BLaER1 (cell line): ENCODE measurements at regions not wholly inside any gene's neighbourhood (a gene's known extent, or its start where the extent isn't known, plus 50 kb on each side); places are given as distances from the start of the nearest gene placed in this dataset.
"Not testable (repeated sequence)": the region's sequence is repeated elsewhere in the genome, so short reads cannot be mapped to it uniquely, and the experiment has no call there.

Experiments used
- H3K27ac ChIP-seq: shearing (Covaris generic); formaldehyde crosslinking; 2 replicates; pipeline ENCODE4 v1.8.1; 2022
- H3K27me3 ChIP-seq: shearing (Covaris generic); formaldehyde crosslinking; 2 replicates; pipeline ENCODE4 v1.8.1; 2022
- H3K36me3 ChIP-seq: shearing (Covaris generic); formaldehyde crosslinking; 2 replicates; pipeline ENCODE4 v1.8.1; 2022
- H3K4me1 ChIP-seq: shearing (Covaris generic); formaldehyde crosslinking; 2 replicates; pipeline ENCODE4 v1.8.1; 2022
- H3K4me2 ChIP-seq: shearing (Covaris generic); formaldehyde crosslinking; 2 replicates; pipeline ENCODE4 v1.8.1; 2022
- H3K4me3 ChIP-seq: shearing (Covaris generic); formaldehyde crosslinking; 2 replicates; pipeline ENCODE4 v1.8.1; 2022
- H3K9ac ChIP-seq: shearing (Covaris generic); formaldehyde crosslinking; 2 replicates; pipeline ENCODE4 v1.8.1; 2022
- H3K9me3 ChIP-seq: shearing (Covaris generic); formaldehyde crosslinking; 2 replicates; pipeline ENCODE4 v1.8.1; 2022
- H4K20me1 ChIP-seq: shearing (Covaris generic); formaldehyde crosslinking; 2 replicates; pipeline ENCODE4 v1.8.1; 2022
- Cebpa-rat ChIP-seq: shearing (Covaris generic); IDR thresholded peaks from 2 replicates; pipeline ENCODE4 v1.8.1; 2022

DNA sequence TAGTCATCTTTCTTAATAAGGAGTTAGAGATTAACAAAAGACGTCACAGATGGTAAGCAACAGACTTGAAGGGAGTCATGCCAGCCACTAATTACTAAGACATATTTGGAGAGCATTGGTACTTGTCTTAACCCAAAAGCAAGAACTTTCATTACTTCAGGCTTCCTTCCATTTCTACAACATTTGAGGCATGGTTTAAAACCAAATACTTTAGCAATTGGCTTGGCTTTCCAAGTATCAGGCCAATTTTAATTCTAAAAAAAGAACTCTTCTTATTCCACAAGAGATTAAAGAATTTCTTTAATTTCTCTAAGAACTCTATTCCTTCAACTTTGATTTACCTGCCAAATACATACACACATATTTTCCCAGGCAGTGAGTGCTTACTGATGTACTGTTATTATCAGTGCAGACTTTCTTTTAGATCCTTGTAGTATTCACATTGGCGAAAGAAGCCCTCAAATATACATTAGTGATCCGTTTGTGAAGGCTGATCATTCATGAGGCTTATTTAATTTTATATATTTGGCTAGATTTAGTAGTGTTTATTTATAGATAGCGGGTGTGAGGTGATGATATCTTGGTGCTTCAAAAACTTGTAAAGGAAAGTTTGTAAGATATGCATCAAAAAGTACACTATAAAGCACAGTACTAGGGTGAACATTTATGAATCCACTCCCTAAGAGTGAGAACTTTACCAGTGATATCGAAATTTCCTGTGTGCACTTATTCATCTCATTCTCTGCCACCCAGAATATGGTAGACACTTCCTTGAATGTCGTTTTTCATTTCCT, 229.2 kb downstream of the MFSD1 start:
- Histone ChIP-seq H3K9ac (no peak overlapping the region), H3K4me1 (peaks cover 4% of the 10 kb centered on the region; the same call in 1 of the 2 replicates), H3K4me2 (no peak overlapping the region), H3K27me3 (no peaks in the 10 kb centered on the region), H3K36me3 (no peaks in the 10 kb centered on the region), H4K20me1 (no peaks in the 10 kb centered on the region), H3K4me3 (no peak overlapping the region), H3K9me3 (0 out of 2 replicates have a peak, but pooled peaks cover 7% of the 10 kb centered on the region), H3K27ac (no peak overlapping the region)
- no peak for TF ChIP-seq Cebpa-rat

DNA sequence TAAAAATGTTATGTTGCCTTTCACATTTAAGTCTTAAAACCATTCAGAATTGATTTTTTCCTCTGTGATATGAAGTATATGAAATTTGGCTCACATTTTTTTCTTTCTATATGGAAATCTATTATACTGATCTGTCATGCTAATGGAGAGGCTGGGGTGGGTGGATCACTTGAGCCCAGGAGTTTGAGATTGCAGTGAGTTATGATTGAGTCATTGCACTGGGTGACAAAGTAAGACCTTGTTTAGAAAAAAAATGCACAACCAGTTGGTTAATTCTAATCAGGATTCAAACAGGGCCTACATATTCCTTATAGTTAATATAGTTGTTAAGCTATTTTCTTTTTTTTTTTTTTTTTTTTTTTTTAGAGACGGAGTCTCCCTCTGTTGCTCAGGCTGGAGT, 230.5 kb downstream of the MFSD1 start:
- Histone ChIP-seq H3K27me3 (no peaks in the 10 kb centered on the region), H3K4me1 (peaks cover 6% of the 10 kb centered on the region), H3K27ac (no peak overlapping the region), H3K9me3 (no peaks in the 10 kb centered on the region), H3K36me3 (no peaks in the 10 kb centered on the region), H4K20me1 (no peaks in the 10 kb centered on the region), H3K4me2 (no peak overlapping the region), H3K4me3 (no peak overlapping the region), H3K9ac (no peak overlapping the region)
- TF ChIP-seq Cebpa-rat: no peak

DNA sequence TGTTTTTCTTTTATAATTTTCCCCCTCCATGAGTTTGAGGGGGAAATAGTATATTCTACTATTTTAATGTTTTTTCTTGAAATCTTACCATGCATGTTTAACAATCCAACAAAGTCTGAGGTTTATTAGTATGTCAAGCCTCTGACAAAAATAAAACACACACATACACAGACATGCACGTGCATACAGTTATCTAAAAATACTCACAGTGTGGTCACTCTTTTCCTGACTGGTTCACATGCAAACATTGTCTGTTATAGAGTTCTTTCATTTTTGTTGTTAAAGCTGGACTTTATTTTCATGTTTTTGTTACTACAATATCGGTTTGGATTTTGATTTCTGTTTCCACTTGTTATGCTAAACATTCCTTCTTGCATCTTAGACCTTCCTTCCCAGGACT, 236.6 kb downstream of the MFSD1 start:
- H3K9ac ChIP-seq: no peak overlapping the region
- H4K20me1 ChIP-seq: no peaks in the 10 kb centered on the region
- no peaks in the 10 kb centered on the region for H3K36me3 ChIP-seq
- no peak overlapping the region for H3K4me3 ChIP-seq
- peaks cover 7% of the 10 kb centered on the region for H3K9me3 ChIP-seq
- TF ChIP-seq Cebpa-rat: no peak
- H3K27ac ChIP-seq: peak overlapping the region; percentile 84
- peak overlapping the region; percentile 60 for H3K4me2 ChIP-seq
- no peaks in the 10 kb centered on the region for H3K27me3 ChIP-seq
- peaks cover 32% of the 10 kb centered on the region for H3K4me1 ChIP-seq

DNA sequence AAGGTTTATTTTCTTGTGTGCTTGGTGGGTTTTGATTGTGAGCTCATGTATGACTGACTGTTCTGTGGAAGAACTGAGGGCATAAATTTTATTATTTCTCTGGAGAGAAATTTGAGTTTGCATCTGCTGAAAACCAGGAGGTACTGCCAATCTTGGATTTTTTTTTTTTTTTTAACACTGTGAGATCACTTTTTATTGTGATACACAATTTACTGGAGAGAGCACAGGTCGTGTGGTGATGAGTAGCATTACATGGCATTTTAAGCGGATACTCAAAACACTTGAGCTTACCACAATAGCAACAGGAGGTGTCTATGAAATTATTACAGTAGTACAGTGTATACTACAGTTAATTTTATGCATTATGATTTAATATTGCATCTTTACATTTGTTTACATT, 237.4 kb downstream of the MFSD1 start:
- peaks cover 7% of the 10 kb centered on the region for H3K9me3 ChIP-seq
- H3K36me3 ChIP-seq: no peaks in the 10 kb centered on the region
- H3K27me3 ChIP-seq: no peaks in the 10 kb centered on the region
- H3K4me3 ChIP-seq: no peak overlapping the region
- peak overlapping the region; percentile 84 for H3K27ac ChIP-seq
- peak overlapping the region; percentile 60; the same call in 1 of the 2 replicates for H3K4me2 ChIP-seq
- TF ChIP-seq Cebpa-rat: no peak
- no peak overlapping the region for H3K9ac ChIP-seq
- no peaks in the 10 kb centered on the region for H4K20me1 ChIP-seq
- H3K4me1 ChIP-seq: peaks cover 32% of the 10 kb centered on the region

DNA sequence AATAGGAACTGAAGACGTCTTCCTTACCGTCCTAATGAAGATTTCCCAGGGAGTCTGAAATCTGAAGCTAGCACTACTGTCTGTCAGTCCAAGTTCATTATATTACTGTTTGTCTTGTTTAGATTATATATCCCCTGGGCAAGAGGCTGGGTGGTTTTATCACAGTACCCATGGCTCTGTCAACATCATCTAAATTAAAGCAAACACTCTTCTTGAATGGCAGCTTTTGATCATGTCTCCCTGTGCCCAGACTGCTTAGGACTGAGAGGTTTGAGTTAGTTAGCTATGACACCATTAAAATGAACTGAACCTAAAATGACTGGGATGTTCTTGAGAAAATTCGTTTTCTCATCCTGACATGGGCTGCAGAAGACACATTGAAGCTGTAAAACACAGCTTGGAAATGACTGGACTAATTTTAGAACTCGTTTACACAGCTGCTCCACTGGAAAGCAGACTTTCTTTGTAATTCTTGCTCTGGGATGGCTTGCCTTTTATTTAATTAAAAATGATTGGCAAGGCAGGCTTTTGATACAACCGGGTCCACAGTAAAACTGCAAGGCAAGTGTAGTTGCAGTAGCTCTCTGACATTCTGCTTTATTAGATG, 243.5 kb downstream of the MFSD1 start:
- Histone ChIP-seq H3K27me3 (no peaks in the 10 kb centered on the region), H3K9ac (no peak overlapping the region), H3K27ac (0 out of 2 replicates have a peak overlapping the region, but pooled peaks have one; percentile 10), H3K36me3 (no peaks in the 10 kb centered on the region), H3K4me2 (no peak overlapping the region), H3K4me3 (no peak overlapping the region), H4K20me1 (no peaks in the 10 kb centered on the region), H3K9me3 (peaks cover under 1% of the 10 kb centered on the region), H3K4me1 (peaks cover 10% of the 10 kb centered on the region)
- TF ChIP-seq Cebpa-rat: no peak

DNA sequence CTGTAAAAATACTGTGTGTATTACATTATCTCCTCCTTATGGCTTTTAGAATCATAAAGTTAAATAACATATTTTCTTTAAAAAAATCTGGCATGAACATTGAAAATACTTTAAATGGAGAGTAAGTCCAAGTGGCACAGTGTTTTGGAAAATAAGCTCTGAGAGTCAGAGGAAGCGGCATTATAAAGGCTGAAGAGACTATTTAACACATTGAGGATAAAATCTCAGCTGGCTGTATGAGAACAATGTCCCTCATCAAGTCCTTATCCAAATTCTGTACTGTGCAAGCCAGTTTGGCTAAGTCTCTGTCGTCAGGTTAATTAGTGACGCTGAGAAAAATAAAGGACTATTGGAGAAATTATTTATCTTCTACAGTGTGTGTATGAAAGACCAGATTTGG, 245.5 kb downstream of the MFSD1 start:
- Histone ChIP-seq H3K9ac (no peak overlapping the region), H3K9me3 (peaks cover 11% of the 10 kb centered on the region), H3K4me2 (no peak overlapping the region), H3K4me1 (peaks cover 10% of the 10 kb centered on the region), H3K27me3 (no peaks in the 10 kb centered on the region), H4K20me1 (no peaks in the 10 kb centered on the region), H3K36me3 (no peaks in the 10 kb centered on the region), H3K27ac (no peak overlapping the region), H3K4me3 (no peak overlapping the region)
- no peak for TF ChIP-seq Cebpa-rat

DNA sequence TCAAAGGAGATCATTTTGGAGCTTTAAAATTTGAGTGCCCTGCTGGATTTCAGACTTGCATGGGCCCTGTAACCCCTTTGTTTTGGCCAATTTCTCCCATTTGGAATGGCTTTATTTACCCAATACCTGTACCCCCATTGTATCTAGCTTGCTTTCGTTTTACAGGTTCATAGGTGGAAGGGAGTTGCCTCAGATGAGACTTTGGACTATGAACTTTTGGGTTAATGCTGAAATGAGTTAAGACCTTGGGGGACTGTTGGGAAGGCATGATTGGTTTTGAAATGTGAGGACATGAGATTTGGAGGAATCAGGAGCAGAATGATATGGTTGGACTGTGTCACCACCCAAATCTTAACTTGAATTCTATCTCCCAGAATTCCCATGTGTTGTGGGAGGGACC, 250.6 kb downstream of the MFSD1 start:
- not testable (repeated sequence) for H3K4me1 ChIP-seq, H3K4me2 ChIP-seq, H3K9ac ChIP-seq, H4K20me1 ChIP-seq, H3K36me3 ChIP-seq, H3K27me3 ChIP-seq, H3K27ac ChIP-seq, H3K4me3 ChIP-seq
- peaks cover 11% of the 10 kb centered on the region for H3K9me3 ChIP-seq

DNA sequence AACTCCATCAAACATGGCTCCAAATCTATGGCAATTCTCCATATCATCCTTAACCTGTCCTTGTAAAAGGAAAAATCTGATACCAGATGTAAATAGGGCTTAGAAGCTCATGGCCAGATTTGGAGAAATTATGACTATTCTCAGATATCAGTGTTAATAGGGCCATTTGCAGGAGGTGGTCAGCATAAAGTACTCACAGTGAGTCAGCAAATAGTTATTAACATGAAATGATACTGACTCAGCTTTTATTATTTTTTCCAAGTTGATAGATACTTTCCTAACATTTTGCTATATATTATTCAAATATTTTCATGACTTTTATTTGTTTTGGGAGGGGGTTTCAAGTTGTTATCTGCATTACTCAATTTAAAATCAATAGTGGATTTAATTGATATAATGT, 255.8 kb downstream of the MFSD1 start:
- Histone ChIP-seq H3K4me1 (no peaks in the 10 kb centered on the region), H3K9me3 (no peaks in the 10 kb centered on the region), H3K27me3 (no peaks in the 10 kb centered on the region), H4K20me1 (no peaks in the 10 kb centered on the region), H3K4me3 (no peak overlapping the region), H3K4me2 (no peak overlapping the region), H3K36me3 (no peaks in the 10 kb centered on the region), H3K9ac (no peak overlapping the region), H3K27ac (no peak overlapping the region)
- TF ChIP-seq Cebpa-rat: no peak

DNA sequence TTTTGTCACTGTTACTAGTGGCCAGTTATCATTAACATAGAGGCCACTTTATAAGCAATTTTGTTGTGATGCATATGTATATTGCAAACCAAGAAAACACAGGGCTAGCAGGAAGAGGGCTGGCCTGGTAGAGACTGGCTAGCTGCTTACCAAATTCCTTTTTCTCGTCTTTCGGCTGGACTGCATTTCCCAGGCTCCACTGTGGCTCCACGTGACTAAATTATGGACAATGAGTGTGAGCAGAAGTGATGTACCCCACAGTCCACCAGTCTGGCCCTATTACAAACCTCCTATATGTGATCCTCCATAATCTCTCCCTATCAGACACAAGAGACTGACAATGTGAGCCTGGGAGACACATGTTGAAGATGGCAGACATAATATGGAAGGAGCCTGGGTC, 257.0 kb downstream of the MFSD1 start:
- H3K27me3 ChIP-seq: no peaks in the 10 kb centered on the region
- no peaks in the 10 kb centered on the region for H3K4me1 ChIP-seq
- H3K9ac ChIP-seq: no peak overlapping the region
- no peak overlapping the region for H3K4me2 ChIP-seq
- no peak overlapping the region for H3K4me3 ChIP-seq
- no peak overlapping the region for H3K27ac ChIP-seq
- H3K9me3 ChIP-seq: no peaks in the 10 kb centered on the region
- H4K20me1 ChIP-seq: no peaks in the 10 kb centered on the region
- no peaks in the 10 kb centered on the region for H3K36me3 ChIP-seq
- no peak for TF ChIP-seq Cebpa-rat

DNA sequence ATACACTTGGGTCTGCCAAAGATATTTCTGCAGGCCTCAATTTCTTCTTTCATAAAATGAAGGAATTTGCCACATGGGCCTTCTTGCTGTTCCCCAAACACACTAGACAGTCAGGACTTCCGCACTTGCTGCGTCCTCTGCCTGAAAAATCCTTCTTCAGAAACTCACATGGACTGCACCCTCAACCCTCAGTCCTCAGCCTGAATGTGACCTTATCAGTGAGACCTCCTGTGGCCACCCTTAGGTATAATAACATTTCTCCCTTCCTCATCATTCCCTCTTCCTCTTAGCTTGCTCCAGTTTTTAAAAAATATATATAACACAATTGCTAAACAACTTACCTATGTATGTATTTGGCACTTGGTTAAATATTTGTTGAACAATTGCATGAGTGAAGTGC, 257.5 kb downstream of the MFSD1 start:
- H3K27me3 ChIP-seq: no peaks in the 10 kb centered on the region
- no peak overlapping the region for H3K4me2 ChIP-seq
- H3K36me3 ChIP-seq: no peaks in the 10 kb centered on the region
- H4K20me1 ChIP-seq: no peaks in the 10 kb centered on the region
- no peak for TF ChIP-seq Cebpa-rat
- H3K9me3 ChIP-seq: no peaks in the 10 kb centered on the region
- no peak overlapping the region for H3K9ac ChIP-seq
- no peak overlapping the region for H3K4me3 ChIP-seq
- no peaks in the 10 kb centered on the region for H3K4me1 ChIP-seq
- H3K27ac ChIP-seq: no peak overlapping the region
